Suprapubic skin (tissue), 3 donors: ENCODE measurements at regions not wholly inside any gene's neighbourhood (a gene's known extent, or its start where the extent isn't known, plus 50 kb on each side); places are given as distances from the start of the nearest gene placed in this dataset.

ENCODE experiments used
- POLR2A ChIP-seq, 2 donors: fragments of 450-650 bp; IDR thresholded peaks; one replicate each; pipeline ENCODE4 v1.6.1; 2017; ENCODE audit warnings: antibody characterized with exemption in 2 of 2, mild to moderate bottlenecking in 2 of 2, moderate library complexity in 2 of 2
- TF ChIP-seq, protein P1 (sequence below), 2 donors: fragments of 200-600 bp in 1 of 2; fragments of 450-650 bp in 1 of 2; sonication (generic) in 1 of 2; IDR thresholded peaks; one replicate each; pipeline ENCODE4 v1.5.1; 2016 to 2019; ENCODE audit warnings: antibody characterized with exemption in 2 of 2, mild to moderate bottlenecking in 1 of 2, moderate library complexity in 1 of 2

DNA sequence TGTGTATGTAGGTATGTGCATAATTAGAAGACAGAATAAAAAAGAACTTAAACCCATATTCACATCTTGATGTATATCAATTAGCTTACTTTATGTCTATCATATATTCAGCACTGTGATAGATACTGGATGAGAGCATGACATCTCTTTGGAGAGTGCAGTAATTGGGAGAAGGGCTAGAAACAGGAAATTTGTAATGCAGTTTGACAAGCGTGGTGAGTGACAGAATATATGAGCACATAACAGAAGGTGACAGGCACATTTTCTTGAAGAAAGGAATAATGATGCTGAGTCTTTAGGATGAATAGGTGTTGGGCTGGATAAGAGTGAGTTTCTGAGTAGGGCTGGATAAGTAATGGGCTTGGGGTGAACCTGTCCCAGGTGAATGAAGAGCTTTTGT, 680.3 kb upstream of the ZNF385D start:
- no peak for TF ChIP-seq POLR2A (IDR thresholded peaks at IDR 0.05)
- TF ChIP-seq, protein P1, sequence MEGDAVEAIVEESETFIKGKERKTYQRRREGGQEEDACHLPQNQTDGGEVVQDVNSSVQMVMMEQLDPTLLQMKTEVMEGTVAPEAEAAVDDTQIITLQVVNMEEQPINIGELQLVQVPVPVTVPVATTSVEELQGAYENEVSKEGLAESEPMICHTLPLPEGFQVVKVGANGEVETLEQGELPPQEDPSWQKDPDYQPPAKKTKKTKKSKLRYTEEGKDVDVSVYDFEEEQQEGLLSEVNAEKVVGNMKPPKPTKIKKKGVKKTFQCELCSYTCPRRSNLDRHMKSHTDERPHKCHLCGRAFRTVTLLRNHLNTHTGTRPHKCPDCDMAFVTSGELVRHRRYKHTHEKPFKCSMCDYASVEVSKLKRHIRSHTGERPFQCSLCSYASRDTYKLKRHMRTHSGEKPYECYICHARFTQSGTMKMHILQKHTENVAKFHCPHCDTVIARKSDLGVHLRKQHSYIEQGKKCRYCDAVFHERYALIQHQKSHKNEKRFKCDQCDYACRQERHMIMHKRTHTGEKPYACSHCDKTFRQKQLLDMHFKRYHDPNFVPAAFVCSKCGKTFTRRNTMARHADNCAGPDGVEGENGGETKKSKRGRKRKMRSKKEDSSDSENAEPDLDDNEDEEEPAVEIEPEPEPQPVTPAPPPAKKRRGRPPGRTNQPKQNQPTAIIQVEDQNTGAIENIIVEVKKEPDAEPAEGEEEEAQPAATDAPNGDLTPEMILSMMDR (IDR thresholded peaks at IDR 0.05), result no peak
